Brain pericyte (primary cell): ENCODE measurements at regions not wholly inside any gene's neighbourhood (a gene's known extent, or its start where the extent isn't known, plus 50 kb on each side); places are given as distances from the start of the nearest gene placed in this dataset.
"Not testable (repeated sequence)": the region's sequence is repeated elsewhere in the genome, so short reads cannot be mapped to it uniquely, and the experiment has no call there.

Experiments used
- DNase-seq: peaks from one replicate; pipeline ENCODE4 v3.0.0-alpha.2; 2012; ENCODE audit warnings: low read depth, low spot score

DNA sequence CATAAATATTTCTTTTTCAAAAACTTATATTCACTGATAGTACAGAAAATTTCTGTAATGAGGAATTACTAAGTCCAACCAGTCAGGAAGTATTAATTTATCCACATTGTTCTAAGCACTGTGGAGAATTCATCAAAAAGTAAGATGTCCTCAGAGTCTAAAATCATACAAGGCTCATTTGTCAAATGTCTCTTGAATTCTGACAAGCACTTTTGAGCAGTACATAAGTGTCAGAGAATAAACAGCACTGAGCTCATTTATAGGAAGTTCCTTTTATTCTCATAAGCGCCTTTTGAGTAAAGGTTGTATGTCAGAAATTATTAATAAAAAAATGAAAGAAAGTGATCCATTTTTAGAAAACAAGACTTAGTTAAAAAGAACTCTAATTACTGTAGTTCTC is 523.2 kb upstream of the EPHA5 start:
- DNase-seq, result no peak

DNA sequence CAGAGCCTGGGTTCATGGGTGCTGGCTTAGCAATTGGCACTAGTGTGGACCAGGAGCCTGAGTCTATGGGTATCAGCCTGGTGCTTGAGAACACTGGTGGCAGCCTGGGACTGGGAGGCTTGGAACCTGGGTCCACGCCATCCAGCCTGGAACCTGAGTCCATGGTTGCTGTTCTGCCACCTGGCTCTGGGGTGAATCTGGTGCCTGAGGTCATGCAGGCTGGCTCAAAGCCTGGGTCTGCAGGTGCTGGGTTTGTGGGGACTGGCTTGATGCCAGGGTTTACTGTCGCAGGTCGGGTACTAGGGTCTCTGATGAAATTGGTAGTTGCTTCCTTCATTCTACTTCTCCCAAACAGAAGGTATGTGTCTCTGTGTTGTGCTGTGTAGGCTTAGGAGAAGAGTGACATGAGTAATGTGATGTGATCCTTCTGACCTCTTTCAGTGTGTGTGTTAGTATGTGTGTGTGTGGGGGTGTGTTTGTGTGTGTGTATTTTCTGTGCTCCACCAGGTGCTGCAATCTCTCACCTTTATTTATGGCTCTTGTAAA is 517.0 kb upstream of the EPHA5 start:
- DNase-seq, result no peak

DNA sequence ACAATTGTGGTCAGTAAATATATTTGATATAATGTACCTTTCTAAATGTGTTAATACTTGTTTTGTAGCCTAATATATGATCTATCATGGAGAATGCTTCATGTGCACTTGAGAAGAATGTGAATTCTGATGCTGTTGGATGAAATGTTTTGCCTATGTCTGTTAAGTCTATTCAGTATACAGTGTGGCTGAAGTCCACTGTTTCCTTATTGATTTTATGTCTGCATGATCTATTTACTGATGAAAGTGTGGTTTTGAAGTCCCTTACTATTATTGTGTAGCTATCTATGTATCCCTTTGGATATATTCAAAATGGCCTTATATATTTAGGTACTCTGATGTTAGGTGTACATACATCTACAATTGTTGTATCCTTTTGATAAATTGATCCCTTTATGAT is 515.8 kb upstream of the EPHA5 start:
- no peak for DNase-seq

DNA sequence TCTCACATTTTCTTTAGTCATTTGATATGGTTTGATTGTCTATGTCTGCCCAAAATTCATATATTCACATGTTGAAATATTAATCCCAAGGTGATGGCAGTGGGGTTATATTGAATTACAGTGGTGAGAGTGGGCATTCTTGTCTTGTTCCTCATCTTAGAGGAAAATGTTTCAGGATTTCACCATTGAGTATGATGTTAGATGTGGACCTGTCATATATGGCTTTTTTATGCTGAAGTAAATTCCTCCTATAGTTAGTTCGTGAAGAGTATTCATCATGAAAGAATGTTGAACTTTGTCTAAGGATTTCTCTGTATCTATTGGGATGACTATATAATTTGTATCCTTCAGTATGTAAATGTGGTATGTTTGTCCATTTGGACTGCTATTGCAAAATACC is 512.3 kb upstream of the EPHA5 start:
- DNase-seq, result no peak

DNA sequence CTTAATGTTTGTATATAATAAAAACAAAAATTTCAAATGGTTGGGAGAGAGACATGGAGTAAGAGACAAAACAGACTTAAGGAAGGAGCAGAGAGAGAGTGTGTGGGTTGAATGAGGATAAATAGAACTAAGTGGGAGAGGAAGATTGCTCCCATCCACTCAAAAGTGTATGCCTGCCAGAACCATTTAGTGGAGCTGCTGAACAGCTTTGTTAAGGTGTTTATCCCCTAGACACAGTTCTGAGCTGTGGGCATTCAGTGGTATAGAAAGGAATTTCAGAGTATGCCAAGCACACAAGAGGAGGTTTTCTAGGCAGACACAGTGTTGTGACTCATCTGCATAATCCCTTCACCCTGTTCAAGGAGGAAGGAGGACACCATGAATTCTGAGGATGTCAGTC is 508.6 kb upstream of the EPHA5 start:
- DNase-seq, result no peak

DNA sequence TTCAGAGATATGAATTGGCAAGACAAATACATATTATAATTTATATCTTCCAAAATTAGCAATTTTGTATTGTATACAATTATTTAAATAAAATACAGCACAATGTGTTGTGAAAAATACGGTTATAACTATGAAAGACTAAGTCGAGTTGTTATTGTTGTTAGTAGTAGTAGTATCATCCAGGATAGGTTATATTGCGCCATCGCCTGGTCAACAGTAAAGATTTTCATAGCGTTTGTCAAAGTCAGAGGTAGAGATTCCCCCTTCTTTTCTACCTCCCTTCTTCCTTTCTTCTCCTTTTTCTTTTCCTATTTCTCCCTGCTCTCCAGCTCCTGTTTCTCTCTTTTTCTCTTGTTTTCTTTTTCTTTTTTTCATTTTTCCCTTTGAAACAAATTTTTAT is 499.1 kb upstream of the EPHA5 start:
- no peak for DNase-seq

DNA sequence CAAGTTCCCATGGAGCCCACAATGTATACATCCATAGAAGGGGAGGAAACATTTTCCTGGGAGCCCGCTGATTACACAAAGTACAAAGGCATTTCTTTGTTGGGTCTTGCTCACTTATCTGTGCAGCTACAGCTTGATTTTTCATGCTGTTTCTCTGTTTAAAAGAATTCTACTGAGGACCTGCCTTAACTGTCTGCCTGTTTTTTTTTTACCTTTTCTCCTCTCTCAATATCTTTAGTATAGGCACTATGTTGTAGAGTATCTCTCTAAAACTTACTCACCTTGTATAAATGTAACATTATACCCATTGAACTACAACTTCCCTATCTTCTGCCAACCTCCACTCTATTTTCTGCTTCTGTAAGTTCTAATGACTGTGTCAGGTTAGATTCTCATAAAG is 494.6 kb upstream of the EPHA5 start:
- no peak for DNase-seq

DNA sequence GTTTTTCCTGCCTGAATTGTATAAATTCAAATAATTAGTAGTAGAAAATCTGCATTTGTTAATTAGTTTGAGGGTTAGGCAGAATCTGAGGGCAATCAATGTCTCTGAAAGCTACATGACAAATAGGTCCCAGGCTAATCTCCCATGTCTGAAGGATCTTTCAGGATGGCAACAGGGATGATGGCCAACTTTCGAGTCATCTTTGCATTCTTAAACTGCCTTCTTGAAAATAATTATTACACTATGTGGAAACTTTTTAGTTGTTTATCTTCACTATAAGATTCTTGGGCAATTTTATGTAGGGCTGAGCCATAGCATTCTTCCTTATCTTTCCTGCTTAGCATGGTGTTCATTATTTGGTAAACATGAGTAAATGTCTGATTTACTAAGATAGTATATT is 490.3 kb upstream of the EPHA5 start:
- no peak for DNase-seq

DNA sequence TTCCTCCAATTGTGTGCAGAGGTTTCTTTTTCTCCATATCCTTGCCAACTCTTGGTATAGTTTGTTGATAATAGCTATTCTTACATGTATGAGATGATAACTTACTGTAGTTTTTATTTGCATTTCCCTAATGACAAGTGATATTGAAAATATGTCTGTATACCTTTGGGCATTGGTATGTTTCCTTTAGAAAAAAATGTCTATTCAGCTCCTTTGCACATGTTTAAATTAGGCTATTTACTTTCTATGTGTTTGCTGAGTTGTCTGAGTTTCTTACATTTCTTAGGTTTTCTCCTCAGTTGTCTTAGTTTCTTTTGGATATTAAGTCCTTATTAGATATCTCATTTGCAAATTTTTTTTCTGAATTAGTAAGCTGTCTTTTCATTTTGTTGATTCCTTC is 487.3 kb upstream of the EPHA5 start:
- DNase-seq, result no peak

DNA sequence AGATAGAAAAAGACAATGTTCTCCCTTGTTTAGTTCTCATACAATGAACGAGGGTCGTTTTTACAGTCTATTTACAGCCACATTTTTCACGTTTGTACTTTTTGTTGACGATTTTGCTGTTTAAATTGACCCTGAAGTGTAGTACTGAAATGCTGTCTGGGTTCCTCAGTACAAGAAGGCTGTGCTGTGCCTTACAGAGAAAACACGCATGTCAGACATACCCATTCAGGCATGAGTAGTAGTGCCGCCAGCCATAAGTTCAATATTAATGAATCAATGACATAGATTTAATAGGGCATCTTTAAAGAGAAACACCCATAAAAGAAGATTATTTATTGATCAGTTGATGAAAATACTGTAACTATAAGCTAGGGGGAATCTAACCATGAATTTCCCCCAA is 459.8 kb upstream of the EPHA5 start:
- no peak for DNase-seq

DNA sequence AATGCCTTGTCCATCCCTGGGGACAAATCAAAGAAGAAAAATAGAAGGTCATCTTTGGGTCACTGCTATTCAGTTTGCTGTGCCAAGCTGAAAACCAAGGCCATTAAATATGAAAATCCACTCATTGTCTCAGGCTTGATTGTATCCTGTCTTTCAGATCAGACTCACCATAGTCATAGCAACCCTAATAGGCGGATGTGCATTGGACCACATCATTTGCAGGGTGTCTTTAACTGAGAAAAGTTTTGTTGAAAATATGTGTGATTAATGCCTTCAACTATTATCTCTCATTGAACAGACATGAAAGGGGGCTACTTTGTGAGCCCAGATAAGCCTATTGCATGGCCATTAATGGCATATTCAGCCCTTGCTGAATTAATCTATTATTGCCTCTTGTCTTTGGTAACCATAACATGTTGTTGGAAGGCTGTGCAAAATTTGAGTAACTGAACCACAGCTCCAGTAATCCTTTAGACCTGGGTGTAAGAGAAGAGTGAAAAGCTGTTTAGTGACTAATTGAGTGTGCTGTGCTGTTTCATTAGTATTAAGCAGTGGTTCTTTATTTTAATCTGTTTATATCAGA is 453.6 kb upstream of the EPHA5 start:
- DNase-seq, result no peak

DNA sequence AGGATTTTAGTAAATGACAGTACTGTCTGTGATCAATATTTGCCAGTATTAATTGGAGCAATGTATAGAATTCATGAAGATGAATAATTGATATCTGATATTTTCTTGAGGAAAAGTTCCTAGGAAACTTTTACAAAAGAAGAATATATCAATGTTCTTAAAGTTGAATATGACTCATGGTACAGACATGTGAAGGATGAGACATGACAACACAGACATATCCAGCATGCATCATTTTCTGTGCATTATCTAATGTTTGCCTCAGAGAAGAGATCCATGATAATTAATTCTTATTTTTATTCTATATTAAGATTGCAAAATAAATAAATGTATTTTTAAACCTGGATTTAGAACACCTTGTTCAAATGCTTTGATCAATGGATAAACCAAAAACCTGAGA is 452.9 kb upstream of the EPHA5 start:
- no peak for DNase-seq

DNA sequence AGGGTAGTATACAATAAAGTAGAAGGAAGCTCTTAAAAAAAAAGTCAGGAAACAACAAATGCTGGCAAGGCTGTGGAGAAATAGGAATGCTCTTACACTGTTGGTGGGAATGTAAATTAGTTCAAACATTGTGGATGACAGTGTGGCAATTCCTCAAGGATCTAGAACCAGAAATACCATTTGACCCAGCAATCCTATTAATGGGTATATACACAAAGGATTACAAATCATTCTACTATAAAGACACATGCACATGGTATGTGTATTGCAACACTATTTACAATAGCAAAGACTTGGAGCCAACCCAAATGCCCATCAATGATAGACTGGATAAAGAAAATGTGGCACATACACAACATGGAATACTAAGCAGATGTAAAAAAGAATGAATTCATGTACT is 444.9 kb upstream of the EPHA5 start:
- not testable (repeated sequence) for DNase-seq

DNA sequence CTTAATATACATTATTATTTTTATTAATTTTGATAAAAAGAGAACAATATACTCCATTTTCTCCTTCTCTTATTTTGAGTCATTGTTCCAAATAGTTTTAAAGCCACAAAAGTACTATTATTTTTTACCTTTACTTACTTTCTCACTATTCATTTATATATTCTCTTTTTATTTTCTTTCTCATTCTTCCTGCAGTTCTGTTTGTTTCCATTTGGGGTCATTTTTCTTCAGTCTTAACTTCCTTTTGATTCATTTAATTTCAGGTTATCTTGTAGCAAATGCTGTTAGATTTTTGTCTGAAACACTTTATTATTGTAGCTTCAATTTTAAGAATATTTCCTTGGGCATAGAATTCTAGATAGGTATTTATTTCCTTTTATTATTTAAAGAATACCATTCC is 438.6 kb upstream of the EPHA5 start:
- DNase-seq, result no peak

DNA sequence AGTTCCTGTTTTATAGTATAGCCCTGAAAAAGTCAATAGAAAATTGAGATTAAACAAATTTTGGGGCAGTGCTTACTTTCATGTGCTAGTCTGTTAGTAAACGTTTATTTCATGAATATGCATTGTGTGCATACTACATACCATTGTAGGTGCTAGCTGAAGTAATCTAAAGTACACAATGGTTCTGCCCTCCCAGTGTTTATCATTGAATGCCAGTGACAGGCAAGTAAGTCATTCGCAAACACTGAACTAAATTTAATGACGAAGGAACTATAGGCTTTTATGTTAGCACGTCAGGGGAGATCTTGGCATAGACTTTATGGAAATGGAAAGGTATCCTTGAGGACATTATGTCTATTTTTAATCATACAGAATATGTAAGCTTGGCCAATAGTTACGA is 426.9 kb upstream of the EPHA5 start:
- DNase-seq, result no peak

DNA sequence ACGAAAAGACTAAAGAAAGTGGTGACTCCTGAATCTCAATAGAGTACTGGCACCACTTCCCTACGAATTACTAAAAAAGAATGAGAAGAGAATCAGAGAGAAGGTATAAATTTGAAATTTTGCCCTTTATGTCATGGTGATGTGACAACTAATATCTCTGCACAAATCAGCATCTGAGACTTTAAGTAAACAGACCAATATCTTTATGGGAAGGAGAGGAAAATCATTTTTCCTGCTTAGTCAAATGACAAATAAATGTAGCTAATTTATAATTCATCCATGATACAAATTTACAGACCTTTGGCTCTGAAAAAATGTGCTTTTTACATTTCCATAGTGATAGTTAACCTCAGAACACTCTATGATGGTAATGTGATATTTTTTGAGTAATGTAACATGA is 424.8 kb upstream of the EPHA5 start:
- DNase-seq, result no peak

DNA sequence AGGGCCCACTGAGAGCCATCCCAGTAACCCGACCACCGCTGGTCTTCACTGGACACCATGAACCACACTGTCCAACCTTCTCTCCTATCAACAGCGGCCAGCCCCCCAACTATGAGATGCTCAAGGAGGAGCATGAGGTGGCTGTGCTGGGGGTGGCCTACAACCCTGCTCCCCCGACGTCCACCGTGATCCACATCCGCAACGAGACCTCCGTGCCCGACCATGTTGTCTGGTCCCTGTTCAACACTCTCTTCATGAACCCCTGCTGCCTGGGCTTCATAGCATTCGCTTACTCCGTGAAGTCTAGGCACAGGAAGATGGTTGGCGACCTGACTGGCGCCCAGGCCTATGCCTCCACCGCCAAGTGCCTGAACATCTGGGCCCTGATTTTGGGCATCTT is 423.8 kb upstream of the EPHA5 start:
- no peak for DNase-seq

DNA sequence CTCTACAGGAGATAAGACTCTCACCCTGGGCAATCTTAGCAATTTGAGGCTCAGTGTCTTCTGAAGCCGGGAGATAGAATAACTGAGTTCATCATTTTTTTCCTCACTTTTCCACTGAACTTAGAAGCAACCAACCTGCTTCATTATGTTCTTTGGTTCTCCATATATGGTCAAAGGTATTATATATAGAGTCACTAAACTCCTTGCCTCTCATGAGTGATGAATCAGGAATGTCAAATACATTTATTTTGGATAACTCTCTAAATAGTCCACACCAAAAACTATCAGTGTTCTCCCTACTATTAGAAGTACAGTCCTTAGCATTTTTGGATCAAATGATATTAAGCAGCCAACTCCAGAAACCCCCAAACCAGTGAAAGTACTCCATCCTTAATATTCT is 421.5 kb upstream of the EPHA5 start:
- no peak for DNase-seq

DNA sequence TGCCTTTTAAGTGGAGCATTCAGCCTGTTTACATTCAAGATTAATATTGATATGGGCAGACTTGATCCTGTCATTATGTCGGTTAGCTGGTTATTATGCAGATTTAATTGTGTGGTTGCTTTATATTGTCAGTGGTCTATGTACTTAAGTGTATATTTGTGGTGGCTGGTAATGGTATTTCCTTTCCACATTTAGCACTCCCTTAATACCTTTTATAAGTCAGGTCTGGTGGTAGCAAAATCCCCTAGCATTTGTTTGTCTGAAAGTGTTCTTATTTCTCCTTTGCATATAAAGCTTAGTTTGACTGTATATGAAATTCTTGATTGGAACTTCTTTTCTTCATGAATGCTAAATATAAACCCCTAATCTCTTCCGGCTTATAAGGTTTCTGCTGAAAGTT is 403.7 kb upstream of the EPHA5 start:
- DNase-seq, result no peak

DNA sequence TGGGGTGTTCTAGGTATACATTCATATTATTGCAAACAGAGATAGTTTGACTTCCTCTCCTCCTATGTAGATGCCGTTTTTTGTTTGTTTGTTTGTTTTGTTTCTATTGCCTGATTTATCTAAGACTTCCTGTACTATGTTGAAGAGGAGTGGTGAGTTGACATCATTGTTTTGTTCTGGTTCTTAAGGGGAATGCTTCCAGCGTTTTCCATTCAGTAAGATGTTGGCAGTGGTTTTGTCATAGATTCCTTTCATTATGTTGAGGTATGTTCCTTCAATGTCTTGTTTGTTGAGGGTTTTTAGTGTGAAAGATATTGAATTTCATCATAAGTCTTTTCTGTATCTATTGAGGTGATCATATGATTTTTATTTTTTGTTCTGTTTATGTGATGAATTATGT is 401.6 kb upstream of the EPHA5 start:
- DNase-seq, result no peak

DNA sequence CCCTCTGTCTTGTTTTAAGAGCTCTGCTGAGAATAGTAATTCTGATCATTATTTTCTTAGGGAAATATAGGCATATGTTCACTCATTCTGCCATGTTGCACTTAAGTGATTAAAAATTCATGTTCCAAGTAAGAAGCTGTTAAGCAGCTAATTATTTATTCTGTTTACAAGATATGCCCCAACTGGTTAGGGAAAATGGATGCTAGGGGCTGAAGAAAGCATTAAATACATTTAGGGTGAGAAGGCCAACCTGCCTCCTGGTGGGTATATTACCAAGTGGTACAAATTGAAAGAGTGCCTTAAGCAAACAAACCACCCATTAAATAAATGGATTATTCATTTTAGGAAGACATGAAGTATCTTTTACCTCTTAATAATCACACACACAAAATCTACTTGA is 392.6 kb upstream of the EPHA5 start:
- no peak for DNase-seq

DNA sequence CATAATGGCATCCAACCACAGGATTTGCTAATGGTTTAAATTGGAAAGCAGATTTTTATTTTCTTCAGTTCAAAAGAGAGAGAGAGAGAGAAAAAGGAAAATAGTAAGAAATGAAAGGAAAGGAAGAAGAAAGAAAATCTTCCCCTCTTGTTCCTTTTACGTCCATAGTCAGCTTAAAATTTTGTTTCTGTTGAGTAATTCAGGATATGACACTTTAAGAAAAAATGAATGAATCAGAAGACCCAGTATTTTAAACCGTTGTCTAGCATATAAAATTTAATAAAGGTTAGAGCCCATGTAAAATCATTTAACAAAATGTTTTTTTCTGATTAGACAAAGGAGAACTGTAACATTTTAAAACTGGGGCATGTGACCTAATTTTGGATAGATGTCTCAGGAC is 391.8 kb upstream of the EPHA5 start:
- DNase-seq, result no peak

DNA sequence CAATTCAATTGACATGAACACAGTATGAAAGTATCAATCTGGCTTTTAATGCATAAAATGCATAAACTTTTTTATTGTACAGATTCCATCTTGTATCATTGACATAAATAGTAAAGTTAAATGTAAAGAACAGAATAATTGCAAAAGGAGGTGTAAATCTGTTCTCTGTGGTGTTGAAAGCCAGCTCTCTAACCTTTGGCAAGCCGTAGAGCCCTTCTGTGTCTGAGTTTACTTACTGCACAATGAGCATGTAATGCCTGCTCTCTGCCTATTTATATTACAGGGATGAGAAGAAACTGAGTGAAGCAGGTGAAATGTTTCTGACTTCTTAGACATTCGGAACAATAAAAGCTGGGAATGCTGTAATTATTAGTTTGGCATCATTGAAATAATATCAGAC is 389.3 kb upstream of the EPHA5 start:
- no peak for DNase-seq

DNA sequence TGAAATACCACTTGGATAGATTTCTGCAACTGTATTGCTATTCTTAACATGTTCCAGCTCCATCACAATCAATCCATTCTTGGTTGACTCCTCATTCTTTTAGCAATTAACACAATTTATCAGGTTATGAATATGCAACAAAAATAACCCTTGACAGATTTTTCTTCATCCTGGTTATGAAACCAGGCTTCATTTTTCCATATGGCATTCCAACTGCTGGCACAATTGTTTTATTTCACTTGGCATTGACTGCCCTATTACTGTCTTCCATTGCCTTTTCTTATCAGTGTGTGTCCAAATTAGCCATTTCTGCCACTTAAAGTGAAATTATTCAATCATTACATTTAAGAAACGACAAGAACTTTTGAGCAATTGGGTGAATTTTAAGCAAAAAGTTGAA is 388.8 kb upstream of the EPHA5 start:
- DNase-seq, result no peak
